ENCODE measurements at regions not wholly inside any gene's neighbourhood (a gene's known extent, or its start where the extent isn't known, plus 50 kb on each side); places are given as distances from the start of the nearest gene placed in this dataset.

GRCh38 chr3:32056559-32057290, 49.7 kb upstream of the GPD1L start:
- DNase-seq = no peak
- Histone ChIP-seq H3K27ac (no peak overlapping the region), H3K9me3 (no peaks in the 10 kb centered on the region), H3K4me1 (no peaks in the 10 kb centered on the region), H3K36me3 (no peaks in the 10 kb centered on the region), H3K4me3 (no peak overlapping the region), H3K27me3 (no peaks in the 10 kb centered on the region)
- WGBS, 5 donors = 60 to 73% (median 72%) methylated on average over 5 of the region's 5 CpGs
- TF ChIP-seq EP300 (IDR thresholded peaks at IDR 0.05) = no peak
- TF ChIP-seq POLR2AphosphoS5 (IDR thresholded peaks at IDR 0.05) = no peak
- TF ChIP-seq POLR2A (IDR thresholded peaks at IDR 0.05) = no peak
- no peak for TF ChIP-seq CTCF (IDR thresholded peaks at IDR 0.05)
- intact Hi-C loops (cut with DNase I; ENCODE audit: low total_unique reads) = no loop called here

Small RNA genes in the stretch of these regions (small RNA-seq; reads per million reads assigned to genes)
- 0 reads per million in 4 donors for gene RF00019

All from stomach (tissue), 8 donors.